ENCODE measurements at regions not wholly inside any gene's neighbourhood (a gene's known extent, or its start where the extent isn't known, plus 50 kb on each side); places are given as distances from the start of the nearest gene placed in this dataset.

GRCh38 chr2:237012004-237012403 lies 73.7 kb upstream of the COPS8 start:
- TF ChIP-seq CTCF (IDR thresholded peaks at IDR 0.05): no peak
- no peak for TF ChIP-seq PREB (CRISPR knock-in tag; IDR thresholded peaks at IDR 0.05; ENCODE audit: borderline replicate concordance)
- no peak for TF ChIP-seq E2F4 (CRISPR knock-in tag; IDR thresholded peaks at IDR 0.05; ENCODE audit: borderline replicate concordance, low read depth)
- TF ChIP-seq FOXK1 (CRISPR knock-in tag; IDR thresholded peaks at IDR 0.05): no peak
- no peak for TF ChIP-seq ZNF423 (CRISPR knock-in tag; IDR thresholded peaks at IDR 0.05)
- no peak for TF ChIP-seq JUN (CRISPR knock-in tag; IDR thresholded peaks at IDR 0.05)
- no peak for TF ChIP-seq ERG (CRISPR knock-in tag; IDR thresholded peaks at IDR 0.05)
- TF ChIP-seq ZNF121 (CRISPR knock-in tag; IDR thresholded peaks at IDR 0.05): no peak
